ENCODE measurements at regions not wholly inside any gene's neighbourhood (a gene's known extent, or its start where the extent isn't known, plus 50 kb on each side); places are given as distances from the start of the nearest gene placed in this dataset.

- Histone ChIP-seq H3K4me3 (no peak overlapping the region), H3K27ac (no peak overlapping the region)
- DNase-seq (ENCODE audit: low spot score) = no peak
- TF ChIP-seq CTCF (IDR thresholded peaks at IDR 0.05) = no peak
Observed at GRCh38 chr16:87134628-87134995, 182.6 kb downstream of the C16orf95 start.

GRCh38 chr16:87135246-87136030, 181.8 kb downstream of the C16orf95 start:
- TF ChIP-seq CTCF (IDR thresholded peaks at IDR 0.05) = no peak
- H3K4me3 ChIP-seq = no peak overlapping the region
- H3K27ac ChIP-seq = no peak overlapping the region
- no peak for DNase-seq (ENCODE audit: low spot score)

- no peak overlapping the region for H3K4me3 ChIP-seq
- DNase-seq (ENCODE audit: low spot score) = no peak
- no peak overlapping the region for H3K27ac ChIP-seq
- no peak for TF ChIP-seq CTCF (IDR thresholded peaks at IDR 0.05)
Observed at GRCh38 chr16:87138316-87138715, 178.9 kb downstream of the C16orf95 start.

GRCh38 chr16:87138738-87139267, 178.4 kb downstream of the C16orf95 start:
- TF ChIP-seq CTCF (IDR thresholded peaks at IDR 0.05) = no peak
- H3K27ac ChIP-seq = no peak overlapping the region
- no peak overlapping the region for H3K4me3 ChIP-seq
- no peak for DNase-seq (ENCODE audit: low spot score)

GRCh38 chr16:87140211-87141200, 176.7 kb downstream of the C16orf95 start:
- no peak overlapping the region for H3K27ac ChIP-seq
- no peak for DNase-seq (ENCODE audit: low spot score)
- H3K4me3 ChIP-seq = no peak overlapping the region
- no peak for TF ChIP-seq CTCF (IDR thresholded peaks at IDR 0.05)

GRCh38 chr16:87141402-87141801, 175.8 kb downstream of the C16orf95 start:
- Histone ChIP-seq H3K27ac (no peak overlapping the region), H3K4me3 (no peak overlapping the region)
- no peak for TF ChIP-seq CTCF (IDR thresholded peaks at IDR 0.05)
- DNase-seq (ENCODE audit: low spot score) = no peak

Measured in coronary artery (tissue), 2 donors.